ENCODE measurements at regions not wholly inside any gene's neighbourhood (a gene's known extent, or its start where the extent isn't known, plus 50 kb on each side); places are given as distances from the start of the nearest gene placed in this dataset.

- TF ChIP-seq ZFP91 (CRISPR knock-in tag; IDR thresholded peaks at IDR 0.05; ENCODE audit: borderline replicate concordance) (no peak), ZUFSP (CRISPR knock-in tag; IDR thresholded peaks at IDR 0.05; ENCODE audit: borderline replicate concordance) (no peak), ZHX1 (CRISPR knock-in tag; IDR thresholded peaks at IDR 0.05; ENCODE audit: low read depth) (no peak)
Observed at GRCh38 chr3:31218082-31218481, 314.6 kb upstream of the STT3B start (continued).

GRCh38 chr3:31219131-31219843 is 313.4 kb upstream of the STT3B start:
- ATAC-seq (no peak), DNase-seq (ENCODE audit: low spot score) (no peak), FAIRE-seq (no peak)
- H3K79me2 ChIP-seq (ENCODE audit: insufficient read depth, low read length): no peaks in the 10 kb centered on the region
- no TSS peak for BruUV-seq (replicated peaks)
- no peaks in the 10 kb centered on the region for H3K27me3 ChIP-seq (ENCODE audit: control insufficient read depth in 1 of 2, insufficient read depth in 2 of 2, low read length in 2 of 2)
- 78% methylated on average over 2 of the region's 2 CpGs for WGBS (ENCODE audit: low lambda C conversion rate)
- intact Hi-C loops (cut with micrococcal nuclease; ENCODE audit: unreplicated experiment): no loop called here
- no peaks in the 10 kb centered on the region for H3K9me3 ChIP-seq (ENCODE audit: low read length)
- H2AFZ ChIP-seq (ENCODE audit: low read length): no peak overlapping the region
- H3K4me1 ChIP-seq (ENCODE audit: insufficient read depth, low read length): no peaks in the 10 kb centered on the region
- H3K4me2 ChIP-seq (ENCODE audit: low read depth, low read length): no peak overlapping the region
- POLR2A ChIA-PET: no interaction called here
- H3K4me3 ChIP-seq (replicated peaks in 1 of 3; ENCODE audit: insufficient read depth in 1 of 3, low read depth in 2 of 3, low read length in 3 of 3): no peak overlapping the region
- H4K20me1 ChIP-seq (ENCODE audit: insufficient read depth, low read length): no peaks in the 10 kb centered on the region
- no peak overlapping the region for H3K9ac ChIP-seq (ENCODE audit: insufficient read depth, low read depth, low read length)
- no peak overlapping the region for H3K27ac ChIP-seq (ENCODE audit: extremely low read length, insufficient read depth, low read length)
- no peaks in the 10 kb centered on the region for H3K36me3 ChIP-seq (replicated peaks in 1 of 2; ENCODE audit: control insufficient read depth in 1 of 2, insufficient read depth in 2 of 2, low read length in 2 of 2)
- in situ Hi-C loops (cut with HindIII; ENCODE audit: extremely low pct_ligation_motif_present, low pct_unique_long_range_greater_than_20kb): no loop called here
- CTCF ChIA-PET (ENCODE audit: low intra/inter-chr PET ratio, low total read pairs): no interaction called here
- TF ChIP-seq XBP1 (CRISPR knock-in tag; IDR thresholded peaks at IDR 0.05) (no peak), ZNF382 (CRISPR knock-in tag; IDR thresholded peaks at IDR 0.05; ENCODE audit: borderline replicate concordance) (no peak), REST (IDR thresholded peaks at IDR 0.05; ENCODE audit: borderline replicate concordance in 1 of 2, low read depth in 1 of 2, low read length in 2 of 2) (no peak), ZNF264 (CRISPR knock-in tag; IDR thresholded peaks at IDR 0.05) (no peak), HMG20A (CRISPR knock-in tag; IDR thresholded peaks at IDR 0.05; ENCODE audit: borderline replicate concordance) (no peak), ZNF614 (CRISPR knock-in tag; IDR thresholded peaks at IDR 0.05; ENCODE audit: borderline replicate concordance) (no peak), GLMP (CRISPR knock-in tag; IDR thresholded peaks at IDR 0.05; ENCODE audit: borderline replicate concordance) (no peak), MBNL3 (CRISPR knock-in tag; conservative IDR thresholded peaks at IDR 0.05) (no peak)

Measured in HepG2 (cell line).